HG03135 (cell line): ENCODE measurements at regions not wholly inside any gene's neighbourhood (a gene's known extent, or its start where the extent isn't known, plus 50 kb on each side); places are given as distances from the start of the nearest gene placed in this dataset.
A peak's percentile ranks its signal among the peaks of the same experiment; 100 is the strongest.
"Not testable (repeated sequence)": the region's sequence is repeated elsewhere in the genome, so short reads cannot be mapped to it uniquely, and the experiment has no call there.

Experiments used
- ATAC-seq: cut with Tn5 transposase; IDR thresholded peaks from one replicate; pipeline ENCODE4 v1.9.1; 2021; ENCODE audit warnings: mild to moderate bottlenecking, moderate library complexity; ENCODE audit not compliant: unreplicated experiment

DNA sequence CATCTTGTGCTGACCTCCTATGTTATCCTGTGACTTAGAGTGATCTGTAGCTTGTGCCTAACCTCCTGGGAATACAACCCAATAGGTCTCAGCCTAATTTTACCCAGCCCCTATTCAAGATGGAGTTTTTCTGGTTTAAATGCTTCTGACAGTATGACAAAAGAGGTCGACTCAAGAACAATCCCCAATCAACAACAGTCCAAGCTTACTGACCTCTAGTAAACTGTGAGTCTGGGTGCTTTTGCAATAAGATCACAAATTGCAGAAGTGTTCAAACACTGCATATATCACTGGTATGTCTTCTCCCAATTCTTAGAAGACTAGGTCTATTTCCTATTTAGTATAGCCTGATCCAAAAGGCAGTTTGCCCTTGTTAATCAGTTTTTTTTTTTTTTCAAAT, 323.5 kb upstream of the PTGER4 start:
- no peak for ATAC-seq

- no peak for ATAC-seq
Measured at GRCh38 chr5:40355846-40356245, 323.9 kb upstream of the PTGER4 start.

DNA sequence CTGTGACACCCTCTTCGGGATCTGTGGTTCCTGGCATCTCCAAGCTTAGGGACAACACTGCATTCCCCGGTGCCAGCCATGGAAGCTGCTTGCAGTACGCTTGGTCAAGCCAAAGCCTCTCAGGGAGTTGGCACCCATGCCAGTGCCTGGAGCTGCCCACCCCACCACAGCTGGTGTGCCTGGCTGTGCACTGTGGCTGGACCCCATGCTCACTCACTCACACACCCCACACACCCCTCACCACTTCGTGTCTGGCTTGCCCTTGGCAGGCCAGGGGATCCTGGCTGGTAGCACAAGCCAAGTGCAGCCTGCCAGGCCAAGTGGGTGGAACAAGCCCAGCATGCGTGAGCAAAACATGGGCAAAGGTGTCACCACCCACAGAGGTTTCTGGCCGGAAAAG, 324.5 kb upstream of the PTGER4 start:
- ATAC-seq: no peak

DNA sequence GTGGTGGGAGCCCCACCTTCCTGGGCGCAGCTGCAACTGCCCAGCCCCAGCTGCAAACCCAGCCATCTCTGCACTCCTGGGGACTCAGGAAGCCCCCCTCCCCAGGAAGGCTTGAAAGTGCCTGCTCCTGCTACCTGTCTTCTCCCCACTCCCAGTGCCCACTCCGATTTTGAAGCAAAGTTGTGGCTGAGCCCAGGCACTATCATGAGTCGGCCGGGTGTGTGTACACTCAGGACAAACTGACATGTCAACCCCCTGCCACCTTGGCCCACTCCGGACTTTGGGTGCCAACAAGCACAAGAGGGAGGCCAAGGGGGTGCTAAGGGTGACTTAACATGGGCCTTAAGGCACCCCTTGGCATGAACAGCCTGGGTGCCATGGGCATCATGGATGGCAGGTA, 325.5 kb upstream of the PTGER4 start:
- ATAC-seq: no peak

DNA sequence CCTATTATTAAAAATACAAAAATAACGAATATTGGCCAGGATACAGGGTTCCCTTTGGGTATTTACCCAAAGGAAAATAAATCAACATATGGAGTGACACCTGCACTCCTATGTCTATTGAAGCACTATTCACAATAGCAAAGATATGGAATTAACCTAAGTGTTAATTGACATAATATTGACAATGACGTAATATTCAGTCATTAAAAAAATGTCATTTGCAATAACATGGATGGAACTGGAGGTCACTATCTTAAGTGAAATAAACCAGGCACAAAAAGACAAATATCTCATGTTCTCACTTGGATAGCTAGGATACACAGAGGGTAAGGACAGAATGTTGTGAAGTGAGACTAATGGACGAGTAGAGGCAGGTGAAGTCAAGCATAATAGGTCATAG, 326.3 kb upstream of the PTGER4 start:
- ATAC-seq: no peak

DNA sequence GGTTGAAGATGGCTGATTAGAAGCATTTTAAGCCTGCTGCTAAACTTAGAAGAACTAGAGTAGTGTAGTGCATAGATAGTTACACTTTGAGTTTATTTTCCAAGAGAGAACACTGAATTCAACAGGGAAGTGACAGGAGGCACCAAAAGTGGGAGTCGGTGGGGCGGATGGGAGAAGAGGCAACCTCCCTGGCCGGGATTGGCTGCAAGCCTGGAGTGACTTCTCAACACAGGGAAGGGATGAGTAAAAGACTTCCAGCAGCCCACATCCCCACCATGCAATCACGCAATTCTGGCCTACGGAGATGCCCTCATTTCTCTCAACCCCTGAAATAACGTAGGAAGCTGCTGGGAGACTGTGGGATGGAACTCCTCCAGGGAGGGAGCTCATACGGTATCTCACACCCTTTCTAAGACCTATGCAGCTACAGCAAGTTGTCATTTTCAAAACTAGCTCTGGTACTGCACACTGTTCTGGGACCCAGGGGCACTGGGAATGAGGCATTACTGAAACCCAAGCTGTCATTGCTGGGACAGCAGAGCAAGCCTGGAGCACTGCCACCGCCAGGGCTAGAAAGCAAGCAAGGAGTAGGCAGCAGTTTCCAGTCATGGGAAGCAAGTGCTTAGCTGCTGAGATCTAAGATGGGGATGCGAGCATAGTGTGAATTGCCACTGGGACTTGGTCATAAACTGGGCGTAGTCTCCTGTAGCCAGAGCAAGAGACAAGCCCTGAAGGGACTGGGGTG, 331.6 kb upstream of the PTGER4 start:
- ATAC-seq: no peak

- ATAC-seq: no peak
Measured at GRCh38 chr5:40346901-40347300, 332.8 kb upstream of the PTGER4 start.

DNA sequence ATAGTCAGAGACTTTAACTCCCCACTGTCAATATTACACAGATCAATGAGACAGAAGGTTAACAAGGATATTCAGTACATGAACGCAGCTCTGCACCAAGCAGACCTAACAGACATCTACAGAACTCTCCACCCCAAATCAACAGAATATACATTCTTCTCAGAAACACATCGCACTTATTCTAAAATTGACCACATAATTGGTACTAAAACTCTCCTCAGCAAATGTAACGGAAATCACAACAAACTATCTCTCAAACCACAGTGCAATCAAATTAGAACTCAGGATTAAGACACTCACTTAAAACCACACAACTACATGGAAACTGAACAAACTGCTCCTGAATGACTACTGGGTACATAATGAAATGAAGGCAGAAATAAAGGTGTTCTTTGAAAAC, 341.3 kb upstream of the PTGER4 start:
- ATAC-seq: not testable (repeated sequence)

GRCh38 chr5:40334242-40334635, 345.5 kb upstream of the PTGER4 start:
- no peak for ATAC-seq

DNA sequence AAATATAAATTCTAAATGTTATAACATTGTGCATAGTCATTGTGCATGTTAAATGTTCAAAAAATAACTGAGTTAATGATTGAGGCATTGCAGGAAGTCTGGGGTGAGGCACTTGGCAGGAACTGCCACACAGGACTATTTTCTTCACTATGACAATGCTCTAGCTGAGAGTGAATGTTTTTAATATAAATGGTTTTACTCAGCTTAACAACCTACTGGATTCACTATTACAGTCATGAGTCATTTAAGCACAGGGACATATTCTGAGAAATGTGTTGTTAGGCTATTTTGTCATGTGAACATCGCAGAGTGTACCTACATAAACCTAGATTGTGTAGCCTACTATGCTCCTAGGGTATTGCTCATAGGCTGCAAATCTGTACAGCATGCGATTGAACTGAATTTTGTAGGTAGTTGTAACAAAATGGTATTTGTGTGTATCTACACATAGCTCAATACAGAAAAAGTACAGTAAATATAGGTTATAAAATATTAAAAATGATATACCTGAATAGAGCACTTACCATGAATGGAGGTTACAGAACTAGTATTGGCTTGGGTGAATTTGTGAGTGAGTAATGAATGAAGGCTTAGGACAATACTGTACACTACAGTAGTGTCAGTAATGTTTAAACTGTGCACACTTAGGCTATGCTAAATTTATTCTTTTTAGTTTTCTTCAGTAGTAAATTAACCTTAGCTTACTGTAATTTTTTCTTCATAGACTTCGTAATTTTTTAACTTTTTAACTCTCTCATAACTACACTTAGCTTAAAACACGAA, 346.1 kb upstream of the PTGER4 start:
- peak; percentile 92 for ATAC-seq

GRCh38 chr5:40332970-40333369, 346.7 kb upstream of the PTGER4 start:
- ATAC-seq: no peak

DNA sequence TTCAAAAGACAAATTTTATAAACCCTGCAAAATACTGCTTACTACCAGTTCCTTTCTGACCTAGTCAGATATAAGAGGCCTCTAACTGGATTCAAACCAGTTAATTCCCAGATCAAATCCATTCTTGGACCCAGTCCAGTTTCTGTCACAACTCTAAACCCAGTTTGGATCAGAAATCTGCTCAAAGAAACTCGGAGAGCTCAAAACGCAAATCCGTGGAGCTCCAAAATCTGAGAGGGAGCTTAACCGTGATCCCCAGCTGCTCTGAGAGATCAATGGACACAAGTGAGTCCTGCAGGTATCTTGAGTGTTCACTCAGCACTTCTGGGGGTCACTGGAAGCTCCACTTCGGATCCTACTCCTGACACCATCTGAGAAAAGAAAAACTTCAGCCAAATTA, 348.1 kb upstream of the PTGER4 start:
- ATAC-seq: no peak

- ATAC-seq: no peak
Measured at GRCh38 chr5:40321514-40321913, 358.2 kb upstream of the PTGER4 start.

GRCh38 chr5:40318395-40318794, 361.3 kb upstream of the PTGER4 start:
- no peak for ATAC-seq

DNA sequence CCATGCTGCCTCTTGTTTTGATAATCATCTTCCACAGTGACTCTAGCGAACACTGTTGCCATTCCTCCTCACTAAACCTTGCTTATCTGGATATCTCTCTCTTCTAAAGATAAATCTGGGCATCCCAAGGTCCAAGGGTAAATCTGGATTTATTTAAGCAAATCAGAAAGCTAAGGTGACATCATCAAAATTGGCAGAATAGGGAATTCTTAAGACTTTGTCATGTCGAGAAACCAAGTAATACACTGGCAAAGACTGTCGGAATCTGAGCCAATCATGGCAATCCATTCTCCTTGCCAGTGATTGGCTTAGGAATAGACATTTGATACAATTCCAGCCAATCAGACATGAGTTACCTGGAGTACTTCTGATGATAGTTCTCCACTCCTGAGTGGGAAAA, 362.7 kb upstream of the PTGER4 start:
- ATAC-seq: no peak

DNA sequence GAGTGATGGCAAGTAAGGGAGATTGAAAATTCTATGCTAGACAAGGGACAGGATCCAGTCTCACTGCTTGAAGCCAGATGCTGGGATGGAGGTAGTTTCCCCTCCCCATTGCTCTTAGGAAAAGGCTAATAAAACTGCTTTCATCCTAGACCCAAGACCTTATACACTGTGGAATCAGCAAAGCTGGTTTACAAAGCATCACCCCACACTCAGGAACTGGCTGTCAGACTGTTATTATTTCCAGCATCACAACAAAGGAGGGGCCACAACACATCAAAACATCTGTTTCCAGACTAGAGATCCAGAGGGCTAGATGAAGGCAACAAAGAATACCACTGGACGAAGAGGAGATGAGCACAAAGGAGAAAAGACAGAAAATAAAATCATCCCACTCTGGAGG, 364.6 kb upstream of the PTGER4 start:
- no peak for ATAC-seq

DNA sequence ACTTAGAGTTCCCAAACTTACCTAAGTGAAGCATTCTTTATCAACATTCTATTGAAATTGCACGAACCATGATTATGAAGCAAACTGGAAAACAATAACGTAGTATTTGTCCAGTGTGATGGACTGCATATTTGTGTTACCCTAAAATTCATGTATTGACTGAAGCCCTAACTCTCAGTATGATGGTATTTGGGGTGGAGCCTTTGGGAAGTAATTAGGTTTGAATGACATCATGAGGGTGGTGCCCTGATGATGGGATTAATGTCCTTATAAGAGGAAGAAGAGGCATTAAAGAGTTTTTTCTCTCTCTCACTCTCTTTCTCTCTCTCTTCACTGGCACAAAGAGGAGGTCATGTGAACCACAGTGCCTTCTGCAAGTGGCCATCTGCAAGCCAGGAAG, 365.4 kb upstream of the PTGER4 start:
- ATAC-seq: no peak

DNA sequence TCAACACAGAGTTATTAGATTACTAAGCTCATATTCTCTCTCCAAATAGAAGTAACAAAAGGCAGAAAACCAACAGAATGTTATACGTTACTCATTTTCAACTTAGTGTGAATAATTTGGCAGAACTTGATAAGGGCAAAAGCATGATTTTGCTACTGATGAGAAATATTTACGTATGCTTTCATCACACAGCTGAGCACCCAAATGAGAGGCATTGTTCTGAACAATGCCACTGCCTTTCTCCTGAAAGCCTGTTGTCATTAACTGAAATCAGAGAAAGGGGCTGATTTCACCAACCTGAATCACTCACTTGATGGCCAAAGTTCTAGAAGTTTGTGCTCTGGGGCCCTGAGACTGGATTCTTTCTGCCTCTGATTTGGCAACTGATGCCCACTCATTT, 367.5 kb upstream of the PTGER4 start:
- no peak for ATAC-seq

- no peak for ATAC-seq
Measured at GRCh38 chr5:40309851-40310250, 369.9 kb upstream of the PTGER4 start.

DNA sequence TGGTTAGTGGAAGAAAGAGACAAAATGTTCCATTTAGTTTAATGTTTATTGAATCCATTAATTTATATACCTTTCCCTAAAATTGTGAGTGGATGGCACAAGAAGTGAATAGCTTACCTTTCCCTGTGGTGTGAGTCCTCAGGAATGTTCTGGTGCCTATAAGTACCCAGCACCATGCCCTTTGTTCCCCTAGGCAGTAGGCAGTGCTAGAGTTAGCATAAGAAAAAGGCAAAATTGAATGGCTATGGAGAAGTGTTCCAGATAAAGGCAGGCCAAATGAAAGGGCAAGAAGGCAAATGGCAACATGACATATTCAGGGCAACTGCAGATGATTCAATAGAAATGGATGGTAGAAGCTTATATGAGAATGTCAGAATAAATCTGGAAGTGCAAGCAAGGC, 370.8 kb upstream of the PTGER4 start:
- no peak for ATAC-seq

GRCh38 chr5:40307920-40308319, 371.8 kb upstream of the PTGER4 start:
- no peak for ATAC-seq

DNA sequence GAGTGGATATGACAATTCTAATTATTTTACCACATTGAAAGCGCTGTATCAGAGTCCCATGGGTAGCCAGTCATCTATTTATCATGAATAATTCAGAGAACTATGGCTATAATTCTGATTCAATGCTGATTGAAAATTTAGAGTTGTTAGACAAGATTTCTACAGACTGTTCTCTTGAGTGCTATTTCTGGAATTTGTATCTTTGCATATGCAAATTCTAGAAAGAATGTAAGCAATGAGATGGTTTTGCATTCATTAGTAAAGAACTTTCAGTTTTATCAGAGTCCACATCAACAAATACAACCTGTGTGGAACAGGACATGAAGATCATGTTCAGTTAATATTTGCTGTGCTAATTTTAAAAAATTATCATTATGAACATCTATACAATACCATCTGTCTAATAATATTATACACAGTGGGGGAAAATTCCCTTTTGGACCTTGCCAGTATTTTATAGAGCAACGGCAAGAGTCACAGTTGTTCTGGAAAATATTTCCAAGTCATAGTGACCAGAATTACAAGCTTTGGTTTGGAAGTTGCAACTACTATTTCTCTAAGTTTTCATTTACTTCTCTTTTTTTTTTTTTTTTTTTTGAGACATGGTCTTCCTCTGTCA, 372.7 kb upstream of the PTGER4 start:
- no peak for ATAC-seq
